ENCODE measurements at regions not wholly inside any gene's neighbourhood (a gene's known extent, or its start where the extent isn't known, plus 50 kb on each side); places are given as distances from the start of the nearest gene placed in this dataset.

DNA sequence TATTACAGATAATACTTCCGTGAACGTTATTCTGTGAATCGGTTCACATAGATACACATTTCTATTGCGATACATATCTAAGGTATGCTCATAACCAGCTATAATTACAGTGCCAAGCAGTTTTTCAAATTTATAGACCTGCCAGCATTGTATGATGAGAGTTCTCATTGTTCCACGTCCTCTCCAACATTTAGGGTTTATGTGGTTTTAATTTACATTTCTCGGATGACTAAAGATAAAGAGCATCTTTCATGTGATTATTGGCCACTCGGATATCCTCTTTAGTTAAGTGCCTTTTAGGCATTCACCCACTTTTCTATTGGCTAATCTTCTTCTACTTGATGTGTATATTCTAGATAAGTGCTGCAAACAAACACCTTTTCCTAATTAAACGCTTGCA lies 134.7 kb upstream of the CCDC54 start:
- no peak for FAIRE-seq

DNA sequence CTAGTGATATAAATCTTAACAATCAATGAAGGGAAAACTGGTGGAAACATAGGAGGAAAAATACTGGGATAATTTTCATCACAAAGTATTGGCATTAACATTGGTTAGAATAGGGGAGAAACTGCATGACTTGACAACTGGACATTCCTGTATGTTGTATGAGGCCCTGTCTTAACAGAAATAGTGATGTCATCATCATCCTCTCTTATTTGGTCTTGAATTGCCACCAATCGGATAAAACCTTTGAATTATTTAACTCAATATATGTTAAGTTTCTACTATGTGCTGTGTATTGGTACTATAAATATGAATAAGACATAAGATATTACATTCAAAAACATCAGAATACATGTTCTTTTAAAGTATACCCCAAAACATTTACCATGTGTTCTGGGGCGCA lies 130.1 kb upstream of the CCDC54 start:
- FAIRE-seq: no peak

DNA sequence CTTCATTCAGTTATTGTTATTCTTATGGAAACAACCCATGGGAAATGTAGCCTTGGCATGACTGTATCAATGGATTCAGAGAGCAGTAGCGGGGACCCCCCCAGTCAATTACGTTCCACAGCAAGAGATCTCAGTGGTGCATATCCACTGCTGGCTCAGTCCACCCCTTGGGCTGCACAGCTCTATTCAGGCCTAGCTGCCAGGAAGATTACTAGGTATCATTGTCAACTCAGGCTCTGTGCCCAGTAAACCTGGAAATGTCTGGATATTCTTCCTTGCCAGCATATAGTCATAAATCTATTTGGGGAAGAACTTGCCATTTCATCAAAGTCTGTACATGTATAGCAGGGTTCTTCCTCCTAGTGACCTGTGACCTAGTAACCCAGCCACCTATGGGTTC lies 128.1 kb upstream of the CCDC54 start:
- FAIRE-seq: no peak

GRCh38 chr3:107250221-107250620 lies 127.0 kb upstream of the CCDC54 start:
- FAIRE-seq: no peak

GRCh38 chr3:107251819-107252218 lies 125.4 kb upstream of the CCDC54 start:
- FAIRE-seq: no peak

GRCh38 chr3:107256963-107257362 lies 120.3 kb upstream of the CCDC54 start:
- FAIRE-seq: no peak

DNA sequence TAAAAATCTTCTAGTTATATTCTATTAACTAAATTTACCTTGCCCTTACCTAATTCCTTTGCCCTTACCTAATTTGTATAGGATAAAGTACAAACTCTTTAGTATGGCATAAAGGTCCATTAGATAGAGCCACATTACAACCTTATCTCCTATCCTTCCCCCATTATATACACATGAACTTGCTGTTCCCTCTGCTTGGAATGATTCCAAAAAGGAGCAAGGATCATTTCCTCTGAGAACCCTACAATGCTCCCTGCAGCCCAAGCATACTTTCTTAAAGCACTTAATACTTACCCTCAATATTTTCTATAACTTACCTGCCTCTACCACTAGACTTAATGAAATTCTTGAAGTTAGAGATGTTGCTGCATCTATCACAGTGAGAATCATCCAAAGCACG lies 118.9 kb upstream of the CCDC54 start:
- FAIRE-seq: no peak

- no peak for FAIRE-seq
Measured at GRCh38 chr3:107260207-107260606, 117.0 kb upstream of the CCDC54 start.

- FAIRE-seq: no peak
Measured at GRCh38 chr3:107263269-107264021, 113.8 kb upstream of the CCDC54 start.

DNA sequence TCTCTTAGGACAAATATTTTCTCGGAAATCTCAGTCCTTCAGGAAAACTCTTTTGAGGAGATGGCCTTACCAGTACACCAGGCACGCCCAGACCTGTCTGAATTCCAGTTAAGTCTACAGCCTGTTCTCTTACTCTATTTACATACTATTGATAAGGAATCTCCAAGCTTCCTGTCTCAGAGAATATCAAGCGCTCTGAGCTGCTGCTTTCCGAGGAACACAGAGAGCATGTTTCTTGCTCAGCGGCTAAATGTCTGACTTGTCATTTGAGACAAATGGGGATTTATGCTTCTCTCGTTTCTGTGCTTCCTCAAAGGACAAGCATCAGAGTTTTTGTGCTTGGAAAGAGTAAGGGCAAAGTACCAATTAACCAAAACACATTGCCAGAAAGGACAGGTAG lies 112.4 kb upstream of the CCDC54 start:
- no peak for FAIRE-seq

GRCh38 chr3:107265526-107265925 lies 111.7 kb upstream of the CCDC54 start:
- FAIRE-seq: no peak

DNA sequence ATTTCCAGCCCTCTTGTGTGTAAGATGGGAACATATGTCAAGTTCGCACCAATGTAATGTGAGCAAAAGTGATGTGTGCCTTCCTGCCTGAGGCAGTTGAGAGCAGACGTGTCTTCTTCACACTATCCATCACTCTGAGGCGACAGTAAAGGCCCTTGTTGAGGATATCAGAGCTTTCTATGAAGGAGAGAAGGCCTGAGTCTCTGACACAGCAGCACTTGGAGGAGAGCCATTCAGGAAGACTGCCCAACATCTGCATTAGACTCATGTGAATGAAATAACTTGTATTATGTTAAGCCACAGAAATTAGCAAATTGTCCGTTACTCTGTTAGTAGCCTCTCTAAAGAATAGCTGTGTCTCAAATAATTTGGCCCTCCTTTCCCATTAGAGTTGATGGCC lies 108.8 kb upstream of the CCDC54 start:
- no peak for FAIRE-seq

DNA sequence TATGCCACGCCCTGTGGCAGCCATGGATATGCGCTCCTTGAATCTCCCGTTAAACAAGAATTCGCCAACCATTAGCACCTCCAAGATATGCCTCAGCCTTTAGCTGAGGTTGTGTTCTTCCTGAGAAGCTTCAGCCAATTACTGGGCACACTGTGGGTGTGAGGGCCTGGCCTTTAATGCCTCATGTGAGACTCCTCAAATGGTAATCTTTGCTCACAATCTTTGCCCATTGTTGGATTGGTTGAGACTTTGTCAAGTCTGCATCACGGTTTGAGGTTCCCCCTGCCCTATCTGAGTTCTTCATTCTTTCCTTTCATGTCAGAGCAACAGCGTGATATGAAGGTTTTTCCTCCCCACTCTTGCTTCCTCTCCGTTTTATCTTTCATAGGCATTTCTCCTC lies 108.1 kb upstream of the CCDC54 start:
- FAIRE-seq: no peak

GRCh38 chr3:107271787-107272387 lies 105.4 kb upstream of the CCDC54 start:
- FAIRE-seq: peak; percentile 90

- FAIRE-seq: no peak
Measured at GRCh38 chr3:107272471-107272870, 104.8 kb upstream of the CCDC54 start.

- FAIRE-seq: no peak
Measured at GRCh38 chr3:107272885-107273284, 104.4 kb upstream of the CCDC54 start.

- no peak for FAIRE-seq
Measured at GRCh38 chr3:107273771-107274170, 103.5 kb upstream of the CCDC54 start.

- no peak for FAIRE-seq
Measured at GRCh38 chr3:107275511-107275910, 101.7 kb upstream of the CCDC54 start.

DNA sequence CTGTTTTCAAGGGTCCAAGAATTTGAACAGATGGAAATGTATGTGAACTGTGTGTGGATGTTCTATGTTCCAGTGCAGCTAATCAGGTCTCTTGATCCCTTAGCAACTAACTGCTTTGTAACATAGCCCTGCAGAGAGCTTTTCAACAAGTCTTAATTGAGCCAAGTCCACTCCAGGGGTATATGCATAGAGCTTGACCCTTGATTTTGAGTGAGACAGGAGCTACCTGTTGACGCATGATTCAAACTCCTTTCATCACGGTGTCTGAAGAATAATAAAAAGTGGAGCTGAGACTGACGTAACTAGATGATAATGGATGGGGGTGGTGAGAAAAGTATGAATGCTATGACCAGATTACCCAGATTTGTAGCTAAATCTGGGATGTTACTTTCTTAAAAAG lies 93.3 kb upstream of the CCDC54 start:
- no peak for FAIRE-seq

DNA sequence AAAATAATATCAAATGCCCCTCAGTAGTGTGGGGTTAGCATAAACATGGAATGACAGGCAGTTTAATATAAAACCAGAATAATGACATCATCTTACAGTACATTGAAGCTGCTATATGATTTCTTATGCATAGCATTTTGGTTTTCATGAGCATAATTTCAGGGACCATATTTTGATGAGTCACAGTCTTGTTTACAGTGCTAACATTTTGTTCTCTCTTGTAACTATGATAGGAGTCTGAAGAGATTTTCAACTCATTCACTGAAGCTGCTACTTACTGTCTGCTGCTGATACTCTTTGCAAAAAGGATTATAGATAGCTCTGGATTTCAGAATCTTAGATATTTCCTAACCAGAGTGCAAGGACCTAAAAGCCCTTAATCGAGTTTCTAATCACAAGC lies 92.6 kb upstream of the CCDC54 start:
- no peak for FAIRE-seq

DNA sequence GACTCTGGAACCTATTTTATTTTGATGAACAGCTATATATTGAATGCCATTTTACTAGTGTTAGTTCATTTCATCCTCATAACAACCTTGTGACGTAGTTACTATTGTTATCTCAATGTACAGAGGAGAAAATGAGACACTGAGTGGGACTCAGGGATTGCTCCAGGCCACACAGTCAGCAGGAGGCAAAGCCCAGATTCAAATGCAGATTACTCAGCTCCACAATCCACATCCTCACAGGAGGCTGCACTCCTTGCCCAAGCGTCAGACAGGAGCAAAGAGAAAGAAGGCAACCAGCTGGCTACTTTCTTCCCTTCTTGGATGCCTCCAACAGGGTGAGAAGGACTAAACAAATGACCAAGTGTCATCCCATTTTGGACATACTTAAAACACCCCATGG lies 92.0 kb upstream of the CCDC54 start:
- no peak for FAIRE-seq

GRCh38 chr3:107289354-107289753 lies 87.9 kb upstream of the CCDC54 start:
- FAIRE-seq: no peak

GRCh38 chr3:107294117-107294516 lies 83.1 kb upstream of the CCDC54 start:
- FAIRE-seq: no peak

GRCh38 chr3:107297597-107297996 lies 79.6 kb upstream of the CCDC54 start:
- no peak for FAIRE-seq

- no peak for FAIRE-seq
Measured at GRCh38 chr3:107307205-107307604, 70.0 kb upstream of the CCDC54 start.

Measured in endometrium (tissue), 2 donors.